C4-2B (cell line): ENCODE measurements at regions not wholly inside any gene's neighbourhood (a gene's known extent, or its start where the extent isn't known, plus 50 kb on each side); places are given as distances from the start of the nearest gene placed in this dataset.

ENCODE experiments used
- H3K27ac ChIP-seq: fragments of 450-650 bp; 2 replicates; pipeline ENCODE4 v1.5.1; 2017
- ZFX ChIP-seq: fragments of 450-650 bp; IDR thresholded peaks from 2 replicates; pipeline ENCODE4 v1.6.1; 2017
- TF ChIP-seq, protein P1 (sequence below): fragments of 450-650 bp; conservative IDR thresholded peaks from 2 replicates; pipeline ENCODE4 v1.5.1; 2017; ENCODE audit warnings: mild to moderate bottlenecking

DNA sequence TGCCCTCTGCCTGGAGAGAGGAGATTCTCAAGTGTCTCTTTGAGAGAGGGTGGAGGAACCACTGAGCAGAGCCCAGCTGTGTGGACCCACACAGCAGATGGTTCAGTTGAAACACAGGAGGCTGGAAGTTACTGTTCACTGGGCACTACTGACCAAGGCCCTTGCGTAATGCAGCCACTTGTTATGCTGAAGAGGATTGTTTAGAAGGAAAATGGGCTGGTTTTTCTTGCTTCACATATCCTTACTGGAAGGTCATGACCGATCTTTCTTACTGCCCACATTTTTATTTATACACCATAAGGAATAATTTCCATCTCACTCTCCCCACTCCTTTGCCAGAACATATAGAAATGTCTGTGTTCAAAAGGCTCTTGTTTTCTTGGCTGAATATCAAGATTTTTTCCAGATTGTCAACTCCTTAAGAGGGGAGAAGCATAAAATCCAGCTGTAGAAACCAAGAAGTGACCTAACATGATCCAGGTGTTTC is 375.1 kb upstream of the DDHD1 start:
- no peak overlapping the region for H3K27ac ChIP-seq
- TF ChIP-seq, protein P1, sequence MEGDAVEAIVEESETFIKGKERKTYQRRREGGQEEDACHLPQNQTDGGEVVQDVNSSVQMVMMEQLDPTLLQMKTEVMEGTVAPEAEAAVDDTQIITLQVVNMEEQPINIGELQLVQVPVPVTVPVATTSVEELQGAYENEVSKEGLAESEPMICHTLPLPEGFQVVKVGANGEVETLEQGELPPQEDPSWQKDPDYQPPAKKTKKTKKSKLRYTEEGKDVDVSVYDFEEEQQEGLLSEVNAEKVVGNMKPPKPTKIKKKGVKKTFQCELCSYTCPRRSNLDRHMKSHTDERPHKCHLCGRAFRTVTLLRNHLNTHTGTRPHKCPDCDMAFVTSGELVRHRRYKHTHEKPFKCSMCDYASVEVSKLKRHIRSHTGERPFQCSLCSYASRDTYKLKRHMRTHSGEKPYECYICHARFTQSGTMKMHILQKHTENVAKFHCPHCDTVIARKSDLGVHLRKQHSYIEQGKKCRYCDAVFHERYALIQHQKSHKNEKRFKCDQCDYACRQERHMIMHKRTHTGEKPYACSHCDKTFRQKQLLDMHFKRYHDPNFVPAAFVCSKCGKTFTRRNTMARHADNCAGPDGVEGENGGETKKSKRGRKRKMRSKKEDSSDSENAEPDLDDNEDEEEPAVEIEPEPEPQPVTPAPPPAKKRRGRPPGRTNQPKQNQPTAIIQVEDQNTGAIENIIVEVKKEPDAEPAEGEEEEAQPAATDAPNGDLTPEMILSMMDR: no peak
- TF ChIP-seq ZFX: no peak

DNA sequence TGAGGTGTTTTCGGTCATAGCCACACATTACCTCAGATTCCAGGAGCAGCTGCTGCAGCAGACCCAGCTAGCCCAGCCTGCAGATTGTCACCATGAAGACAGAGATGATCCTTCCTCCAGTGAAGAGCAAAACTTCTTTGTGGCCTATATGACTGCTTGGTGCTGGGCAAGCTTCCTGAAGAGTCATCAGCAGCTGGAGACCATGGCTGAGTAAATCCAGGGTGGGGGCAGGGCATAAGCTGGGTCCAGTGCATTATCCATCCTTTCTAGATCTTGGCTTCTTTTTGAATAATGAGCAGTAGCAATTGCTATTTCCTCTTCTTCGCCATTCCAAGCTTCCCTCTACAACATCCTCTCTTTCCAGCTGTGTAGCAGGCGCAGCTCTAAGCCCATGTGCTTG is 373.1 kb upstream of the DDHD1 start:
- H3K27ac ChIP-seq: no peak overlapping the region
- TF ChIP-seq, protein P1: no peak
- TF ChIP-seq ZFX: no peak

DNA sequence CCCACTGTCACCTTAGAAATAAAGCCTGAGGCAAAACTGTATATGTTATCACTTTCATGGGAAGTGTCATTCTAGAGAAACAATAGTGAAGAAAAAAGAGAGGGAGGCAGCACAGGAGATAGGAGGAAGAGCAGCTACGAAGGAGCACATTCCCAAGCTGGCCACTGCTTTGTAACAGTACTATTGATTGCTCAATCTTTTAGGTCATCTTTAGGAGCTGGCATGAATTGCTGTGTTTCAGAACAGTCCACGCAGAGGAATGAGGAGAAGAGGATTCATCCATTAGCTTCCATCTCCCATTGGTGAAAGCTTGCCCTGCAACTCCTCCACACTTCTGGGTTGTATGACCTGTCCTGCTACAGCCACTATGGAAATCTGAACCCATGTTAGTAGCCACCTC is 372.5 kb upstream of the DDHD1 start:
- TF ChIP-seq ZFX: no peak
- TF ChIP-seq, protein P1: no peak
- no peak overlapping the region for H3K27ac ChIP-seq

DNA sequence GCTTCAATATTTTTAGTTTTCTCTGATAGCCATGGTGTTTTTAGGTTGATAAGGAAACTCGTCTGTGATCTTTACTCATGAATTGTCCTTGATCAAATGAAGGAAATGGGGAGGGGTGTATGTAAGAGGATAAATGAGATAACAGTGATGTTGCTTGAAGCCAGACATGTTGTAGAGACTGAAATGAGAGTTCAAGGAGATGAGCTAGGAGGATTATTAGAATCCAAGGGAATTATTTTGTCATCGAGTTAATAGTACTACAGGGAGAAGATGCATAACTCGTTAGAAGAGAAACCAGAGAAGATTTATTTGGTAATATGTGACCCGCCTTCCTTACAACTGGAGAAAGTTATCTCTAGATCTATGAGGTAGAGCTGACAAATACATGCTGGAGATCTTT is 371.3 kb upstream of the DDHD1 start:
- TF ChIP-seq, protein P1: no peak
- no peak for TF ChIP-seq ZFX
- no peak overlapping the region for H3K27ac ChIP-seq

DNA sequence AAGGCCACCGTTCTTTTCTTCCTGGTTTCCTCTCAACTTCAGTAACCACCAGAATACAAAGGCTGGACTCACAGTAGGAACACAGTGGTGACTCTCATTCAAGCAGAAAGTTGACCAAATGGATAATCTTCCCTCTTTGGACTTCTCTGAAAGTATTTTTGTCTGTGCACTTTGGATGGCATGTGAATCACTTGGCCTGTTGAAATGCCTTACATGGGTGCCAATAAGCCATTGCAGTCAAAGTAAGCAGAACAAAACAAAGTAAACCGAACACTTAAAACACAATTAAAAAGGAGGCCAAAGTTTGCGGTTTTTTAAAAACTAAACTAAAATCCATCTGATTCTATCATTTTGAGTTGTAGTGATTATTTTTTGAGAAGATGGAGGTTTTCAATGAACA is 370.1 kb upstream of the DDHD1 start:
- TF ChIP-seq, protein P1: no peak
- TF ChIP-seq ZFX: no peak
- H3K27ac ChIP-seq: no peak overlapping the region

DNA sequence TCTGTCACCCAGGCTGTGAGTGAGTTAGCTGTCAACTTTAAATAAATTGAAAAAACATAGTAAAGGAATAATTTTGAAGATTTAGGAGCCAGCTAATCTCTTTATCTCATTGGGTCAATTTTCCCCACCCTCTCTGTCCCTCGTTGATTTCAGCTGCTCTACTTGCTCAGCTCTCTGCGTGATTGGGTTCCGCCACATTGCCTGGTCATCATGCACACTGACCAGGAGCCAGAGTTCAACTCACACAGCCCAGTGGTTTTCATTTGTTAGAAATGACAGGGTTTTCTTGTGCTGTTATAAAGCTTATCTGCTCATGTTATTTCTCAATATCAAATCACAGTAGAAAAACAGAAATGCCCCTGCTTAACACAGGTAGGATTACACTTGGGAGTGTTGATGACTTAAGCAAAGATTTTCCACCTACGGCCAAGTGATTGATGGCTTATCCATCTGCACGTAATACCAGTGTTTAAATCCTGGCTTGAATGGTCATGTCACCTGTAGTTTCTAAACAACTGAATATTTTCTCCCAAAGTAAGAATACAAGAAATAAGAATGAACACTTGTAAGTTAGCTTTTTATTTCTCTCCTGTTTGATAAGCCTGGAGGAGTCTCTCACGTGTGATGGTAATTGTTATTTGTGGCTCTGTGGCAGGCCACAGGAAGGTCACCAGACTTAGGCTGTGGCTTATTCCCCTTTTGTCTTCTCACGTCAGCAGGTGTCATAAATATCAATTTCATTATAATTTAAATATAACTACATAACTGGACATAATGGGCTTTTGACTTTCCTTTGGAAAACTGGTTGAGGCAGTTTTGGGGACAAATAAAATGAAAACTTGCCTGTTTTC is 367.2 kb upstream of the DDHD1 start:
- TF ChIP-seq ZFX: no peak
- TF ChIP-seq, protein P1: no peak
- H3K27ac ChIP-seq: no peak overlapping the region

DNA sequence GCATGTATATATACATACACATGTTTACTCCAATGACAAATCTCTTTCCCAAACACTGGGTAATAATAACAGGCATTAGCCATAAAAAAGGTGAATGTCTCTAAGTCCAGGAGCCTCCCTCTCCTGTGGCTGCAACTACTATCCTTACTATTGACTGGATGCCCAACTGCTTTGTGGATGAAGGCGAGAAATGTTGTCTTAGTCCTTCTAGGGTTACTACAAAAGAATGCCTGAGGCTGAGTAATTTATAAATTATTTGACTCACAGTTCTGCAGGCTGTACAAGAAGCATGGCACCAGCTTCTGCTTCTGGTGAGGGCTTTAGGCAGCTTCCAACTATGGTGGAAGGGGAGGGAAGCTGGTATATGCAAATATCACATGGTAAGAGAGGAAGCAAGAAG is 366.0 kb upstream of the DDHD1 start:
- no peak overlapping the region for H3K27ac ChIP-seq
- TF ChIP-seq, protein P1: no peak
- TF ChIP-seq ZFX: no peak
